Stimulated activated CD8-positive, alpha-beta memory T cell treated with anti-CD3 and anti-CD28 coated beads, Interleukin-2, amount 100 ng/mL, for 48 hours (primary cell): ENCODE measurements at regions not wholly inside any gene's neighbourhood (a gene's known extent, or its start where the extent isn't known, plus 50 kb on each side); places are given as distances from the start of the nearest gene placed in this dataset.
"Not testable (repeated sequence)": the region's sequence is repeated elsewhere in the genome, so short reads cannot be mapped to it uniquely, and the experiment has no call there.

ENCODE experiments used
- DNase-seq, 2 donors: peaks; one replicate each; pipeline ENCODE4 v3.0.0-alpha.2; 2020; ENCODE audit warnings: low read depth in 2 of 2

DNA sequence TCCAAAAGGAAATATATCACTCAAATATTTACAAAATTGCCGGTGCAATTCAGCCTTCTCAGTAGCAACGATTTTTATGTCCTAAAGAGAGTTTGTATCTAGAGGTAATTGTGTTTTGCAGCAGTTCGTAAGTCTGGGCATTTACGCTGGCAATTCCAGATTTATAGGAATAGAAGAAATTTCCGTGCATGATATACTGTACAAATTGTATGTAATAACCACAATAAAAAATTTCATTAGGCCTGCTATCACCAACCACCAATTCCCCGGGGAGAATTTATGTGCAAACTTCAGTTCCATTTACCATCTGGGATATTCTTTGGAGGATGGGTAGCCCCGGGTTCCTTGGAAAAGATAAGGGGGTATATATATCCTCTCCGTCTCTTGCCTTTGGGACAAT is 401.5 kb downstream of the TMEM114 start:
- no peak for DNase-seq

DNA sequence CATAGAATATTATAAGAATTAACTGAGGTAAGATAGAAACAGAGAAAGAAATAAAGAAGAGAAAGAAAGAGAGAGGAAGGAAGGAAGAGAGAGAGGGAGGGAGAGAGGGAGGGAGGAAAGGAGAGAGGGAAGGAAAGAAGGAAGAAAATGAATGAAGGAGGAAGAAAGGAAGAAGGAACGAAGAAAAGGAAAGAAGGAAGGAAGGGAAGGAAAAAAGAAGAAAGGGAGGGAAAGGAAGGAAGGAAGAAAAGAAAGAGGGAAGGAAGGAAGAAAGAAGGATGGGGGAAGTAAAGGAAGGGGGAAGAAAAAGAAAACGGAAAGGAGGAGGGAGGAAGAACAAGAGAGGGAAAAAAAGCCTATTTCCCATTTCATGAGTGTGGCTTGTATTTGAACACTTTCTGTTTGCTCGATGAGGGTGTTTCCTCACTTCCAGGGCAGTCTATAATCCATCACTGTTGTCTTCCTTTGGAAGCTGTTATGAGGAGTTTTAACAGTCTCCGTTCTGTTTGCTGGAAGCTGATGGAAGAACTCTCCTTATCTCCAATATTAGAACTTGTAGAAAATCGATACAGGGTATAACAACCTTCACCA is 402.4 kb downstream of the TMEM114 start:
- no peak for DNase-seq

DNA sequence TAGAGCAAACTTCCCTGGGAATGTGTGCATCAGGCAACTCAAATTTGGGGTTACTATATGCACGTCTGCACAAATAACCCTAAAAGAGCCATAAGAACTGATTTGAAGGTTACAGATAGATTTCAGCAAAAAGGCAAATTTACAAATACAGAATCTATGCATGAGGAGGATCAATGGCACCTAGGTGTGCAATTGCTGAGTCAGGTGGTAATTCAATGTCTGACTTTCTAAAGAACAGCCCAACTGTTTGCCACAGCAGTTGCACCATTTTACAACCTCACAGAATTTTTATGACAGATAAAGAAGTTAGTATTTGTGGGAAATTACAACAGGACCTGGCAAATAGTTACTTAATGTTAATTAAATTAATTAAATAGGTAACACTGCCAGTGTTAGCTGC is 405.5 kb downstream of the TMEM114 start:
- no peak for DNase-seq

DNA sequence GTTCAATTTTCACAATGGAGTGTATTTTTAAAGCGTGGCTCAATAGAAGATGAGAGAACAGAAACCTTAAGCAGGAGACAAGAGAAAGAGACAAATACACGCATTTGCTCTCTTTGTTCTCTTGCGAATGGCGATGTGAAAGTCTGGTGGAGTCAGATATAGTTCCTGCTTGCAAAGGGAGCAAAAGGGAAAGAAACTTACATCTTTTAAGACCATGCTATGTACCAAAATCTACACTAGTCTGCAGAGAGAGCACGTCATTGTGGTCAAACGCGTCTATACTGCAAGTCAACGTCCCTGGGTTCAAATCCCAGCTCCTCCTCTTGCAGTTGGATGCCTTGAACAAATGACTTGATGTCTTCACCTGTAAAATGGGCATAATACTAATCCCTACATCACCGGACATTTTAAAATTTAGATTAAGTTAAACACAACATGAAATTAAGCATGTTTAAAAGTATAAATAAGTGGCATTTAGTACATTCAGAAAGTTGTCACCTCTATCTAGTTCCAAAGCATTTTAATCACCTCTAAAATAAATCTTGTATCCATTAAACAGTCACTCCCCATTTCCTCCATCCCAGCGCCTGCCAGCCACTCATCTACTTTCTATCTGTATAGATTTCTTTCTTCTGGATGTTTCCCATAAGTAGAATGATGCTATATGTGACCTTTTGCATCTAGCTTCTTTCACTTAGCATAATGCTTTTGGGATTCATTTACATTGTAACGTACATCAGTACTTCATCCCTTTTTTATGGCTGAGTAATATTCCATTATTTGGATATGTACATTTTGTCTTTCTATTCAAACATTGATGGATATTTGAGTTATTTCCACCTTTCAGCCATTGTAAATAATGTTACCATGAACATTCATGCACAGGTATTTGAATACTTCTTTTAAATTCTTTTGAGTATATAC is 406.9 kb downstream of the TMEM114 start:
- DNase-seq, result no peak

DNA sequence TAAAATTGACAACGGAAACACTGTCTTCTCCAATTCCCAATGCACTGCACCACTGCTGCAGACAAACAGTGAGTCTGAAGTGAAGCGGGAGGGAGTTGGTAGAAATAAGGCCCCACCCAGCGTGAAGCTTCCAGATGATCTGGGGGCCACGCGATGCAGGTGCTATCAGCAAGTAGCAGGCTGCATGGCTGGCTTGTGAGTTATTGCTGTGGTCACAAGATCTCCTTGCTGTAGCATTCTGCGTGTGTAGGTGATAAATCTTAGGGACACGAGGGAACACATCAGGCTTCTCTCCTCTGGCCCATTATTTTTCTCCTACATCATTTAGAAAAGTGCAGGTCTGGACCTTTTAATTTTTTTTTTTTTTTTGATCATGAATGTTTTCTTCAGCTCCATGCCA is 407.6 kb downstream of the TMEM114 start:
- DNase-seq, result no peak

DNA sequence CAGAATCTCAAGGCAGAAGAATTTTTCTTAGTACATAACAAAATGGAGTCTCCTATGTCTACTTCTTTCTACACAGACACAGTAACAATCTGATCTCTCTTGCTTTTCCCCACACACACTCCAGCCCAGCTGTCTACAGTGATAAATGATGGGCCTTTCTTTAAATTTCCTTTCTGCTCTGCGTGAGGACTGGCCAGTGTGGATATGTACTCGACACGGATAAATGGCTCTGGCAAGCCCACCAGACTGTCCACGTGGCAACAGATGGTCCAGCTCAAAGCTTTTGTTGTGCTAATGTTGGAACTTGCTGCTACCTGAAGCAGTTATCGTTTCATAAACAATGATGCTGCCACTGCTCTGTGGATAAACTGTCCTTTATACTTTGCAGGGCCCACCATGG is 410.7 kb downstream of the TMEM114 start:
- DNase-seq, result no peak

DNA sequence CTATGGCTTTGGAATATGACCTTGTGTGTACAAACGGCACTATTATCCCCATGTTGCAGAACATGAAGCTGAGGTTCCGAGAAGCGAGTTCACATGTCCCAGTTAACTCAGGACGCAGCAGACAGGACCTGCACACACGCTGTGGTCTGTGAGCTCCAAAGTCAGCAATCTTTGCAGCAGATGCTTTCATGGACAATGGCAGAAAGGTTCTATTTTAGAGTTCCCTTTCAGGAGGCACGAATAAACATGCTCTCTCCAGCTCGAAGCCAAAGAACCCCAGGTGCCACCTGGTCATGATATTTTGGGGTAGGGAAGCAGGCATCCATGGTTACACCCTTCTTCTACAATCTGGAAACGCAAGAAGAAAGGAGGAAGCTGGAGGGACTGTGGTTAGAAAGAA is 412.0 kb downstream of the TMEM114 start:
- no peak for DNase-seq

DNA sequence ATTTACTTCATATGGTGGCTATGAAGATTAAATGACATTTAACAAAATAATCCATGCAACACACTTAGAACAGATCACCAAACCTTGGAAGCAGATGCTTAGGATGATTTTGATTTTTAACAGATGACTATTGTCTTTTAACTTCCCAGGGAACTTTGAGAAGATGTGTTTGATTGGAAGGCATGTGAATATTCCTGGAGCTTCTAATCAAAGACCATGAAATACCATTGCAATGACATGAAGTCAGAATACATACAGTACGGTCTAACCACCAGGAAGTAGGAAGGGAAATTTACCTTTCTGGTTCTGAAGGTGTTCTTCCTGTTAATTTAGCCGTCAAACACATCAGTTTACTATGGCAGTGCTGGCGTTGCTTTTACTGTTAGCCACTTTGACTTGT is 414.9 kb downstream of the TMEM114 start:
- DNase-seq, result no peak

DNA sequence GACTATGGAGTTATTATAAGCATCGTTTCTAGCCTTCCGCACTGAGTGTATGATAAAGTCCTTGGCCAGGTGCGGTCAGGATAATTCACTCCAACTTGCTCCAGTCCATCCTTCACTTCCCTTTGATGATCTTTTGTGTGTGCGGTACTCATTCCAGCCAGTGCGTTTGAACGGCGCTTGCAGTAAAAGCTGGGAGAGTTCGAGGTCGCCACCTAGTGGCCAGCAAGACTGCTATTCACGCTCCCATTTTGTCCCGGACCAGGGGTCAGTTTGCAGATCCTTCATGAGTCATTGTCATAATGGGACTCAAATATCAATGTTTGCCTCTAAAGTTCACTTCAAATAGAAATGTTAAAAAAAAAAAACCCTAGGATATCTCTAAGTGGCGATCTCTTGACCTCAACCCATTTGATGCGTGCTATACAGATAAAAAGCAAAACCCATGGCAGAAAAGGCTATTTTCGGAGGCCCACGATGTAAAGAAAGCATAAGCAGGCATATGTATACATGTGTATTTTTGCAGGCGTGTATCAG is 417.1 kb downstream of the TMEM114 start:
- DNase-seq, result peak; percentile 4 to 26

DNA sequence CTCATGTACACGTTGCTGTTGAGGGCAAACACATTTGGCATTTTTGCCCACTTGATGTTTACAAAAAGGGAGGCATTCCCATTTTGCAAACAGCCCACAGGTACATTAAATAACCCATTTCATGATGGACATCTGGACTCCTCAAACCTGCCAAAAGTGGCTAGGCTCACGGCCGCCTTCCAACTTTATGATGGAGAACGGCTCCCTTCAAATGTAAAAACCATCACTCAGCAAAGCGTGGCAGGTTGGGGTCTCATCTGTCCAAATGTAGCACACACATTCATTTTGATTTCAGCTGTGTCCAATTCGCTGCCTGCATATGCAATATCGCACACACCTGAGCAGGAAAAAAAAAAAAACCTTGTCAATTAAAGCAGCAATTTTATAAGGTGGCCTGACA is 417.8 kb downstream of the TMEM114 start:
- DNase-seq, result no peak

DNA sequence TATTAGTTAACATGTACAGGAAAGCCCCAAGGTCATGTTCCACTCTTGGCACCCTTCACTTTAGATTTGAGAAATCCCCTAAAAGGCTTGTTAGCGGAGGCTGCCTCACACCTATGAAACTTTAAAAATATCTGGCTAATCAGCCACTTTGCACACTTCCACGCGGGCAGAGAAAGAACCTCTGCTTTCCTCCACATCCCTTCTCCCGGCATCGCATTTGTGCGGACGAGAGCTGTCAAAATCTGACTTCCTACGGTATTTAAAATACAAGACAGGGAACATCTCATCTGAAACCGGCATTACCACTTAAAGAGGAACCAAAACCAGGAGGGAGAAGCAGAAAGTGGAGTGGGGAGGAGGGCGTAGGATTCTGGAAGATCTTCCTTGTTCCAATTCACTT is 422.3 kb downstream of the TMEM114 start:
- DNase-seq, result no peak

DNA sequence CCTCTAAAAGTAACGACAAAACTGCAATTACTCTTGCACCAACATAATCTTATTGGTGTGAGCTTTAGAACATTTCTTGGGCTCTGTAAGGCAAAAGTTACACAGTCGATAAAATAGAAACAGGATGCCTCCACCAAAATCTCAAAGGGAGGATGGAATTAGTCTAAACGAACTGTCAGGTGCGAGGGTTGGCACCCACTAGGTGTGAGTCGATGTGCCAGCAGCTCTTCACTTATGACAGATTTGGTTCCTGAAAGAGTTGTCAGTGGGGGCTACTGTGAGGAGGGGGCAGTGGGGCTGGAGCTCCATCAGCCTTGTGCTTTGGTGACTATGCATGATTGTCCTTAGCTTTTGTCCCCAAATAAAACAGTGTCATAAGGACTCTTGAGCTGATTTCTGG is 422.9 kb downstream of the TMEM114 start:
- DNase-seq, result no peak

DNA sequence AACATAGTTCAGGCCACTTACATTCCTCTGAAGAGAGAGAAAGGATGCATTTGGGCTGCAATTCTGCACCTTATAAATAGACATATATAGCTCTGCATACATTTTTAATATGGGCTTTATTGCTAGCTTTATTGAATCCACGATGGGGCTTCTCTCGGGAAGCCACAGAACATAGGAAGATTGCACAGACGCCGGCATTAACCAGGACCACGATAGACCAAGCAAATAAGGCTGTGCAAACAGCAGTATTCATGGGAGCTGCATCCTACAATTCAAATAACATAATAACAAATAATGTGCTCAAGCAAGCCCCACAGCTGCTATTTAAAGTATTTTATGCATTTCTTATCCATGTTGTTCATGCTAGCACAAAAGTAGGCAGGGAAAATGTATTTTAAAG is 432.3 kb downstream of the TMEM114 start:
- no peak for DNase-seq

DNA sequence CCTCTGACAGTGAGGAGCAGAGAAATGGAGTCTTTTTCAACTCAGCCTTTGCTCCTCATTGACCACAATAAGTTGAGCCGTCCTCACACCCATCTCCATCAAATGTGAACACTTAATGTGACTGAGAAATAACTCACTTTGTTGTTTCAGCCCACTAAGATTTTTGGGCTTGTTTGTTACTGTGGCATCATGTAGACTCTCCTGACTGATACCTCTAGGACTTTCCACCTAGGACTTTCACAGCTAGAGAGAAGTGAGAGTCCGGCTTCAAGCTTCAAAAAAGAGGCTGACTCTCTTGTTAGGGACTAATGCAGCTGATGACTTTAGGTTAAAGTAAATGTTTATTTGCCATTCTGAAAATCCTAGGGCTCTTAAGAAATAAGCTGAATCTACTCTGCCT is 435.0 kb downstream of the TMEM114 start:
- DNase-seq, result no peak

DNA sequence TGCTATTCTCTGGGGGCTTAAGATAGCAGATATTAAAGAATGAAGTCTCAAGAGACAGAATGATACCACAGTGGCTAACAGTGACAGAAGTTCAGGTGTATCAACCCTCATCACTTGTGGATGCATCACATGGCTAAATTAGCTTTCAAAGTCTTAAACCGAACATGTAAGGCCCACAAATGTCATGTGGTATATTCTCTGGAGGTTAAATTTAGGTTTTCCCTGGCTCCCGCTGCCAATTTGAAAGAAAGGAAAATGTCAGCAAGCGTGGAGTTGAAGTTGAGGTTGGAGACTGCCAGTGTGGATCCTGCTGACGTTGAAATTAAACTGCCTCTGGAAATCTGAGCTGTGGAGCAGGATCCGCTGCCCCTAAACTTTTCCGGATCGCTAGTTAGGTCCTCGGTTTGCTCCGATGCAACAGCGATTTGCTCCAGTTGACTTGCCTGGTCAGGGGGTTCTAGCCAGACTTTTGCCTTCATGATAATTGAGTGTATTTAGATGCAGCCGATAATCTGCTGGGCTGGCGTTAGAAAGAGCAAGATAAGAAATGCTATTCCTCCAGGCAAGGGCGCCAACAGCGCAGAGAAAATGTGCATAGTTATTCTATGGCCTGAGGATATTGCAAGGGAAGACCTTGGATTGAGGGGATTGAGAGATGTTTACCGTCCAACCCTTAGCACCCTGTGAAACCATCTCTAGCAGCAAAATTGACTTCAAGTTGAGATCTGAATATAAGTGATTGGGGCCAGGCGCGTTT is 443.9 kb downstream of the TMEM114 start:
- DNase-seq, result no peak

DNA sequence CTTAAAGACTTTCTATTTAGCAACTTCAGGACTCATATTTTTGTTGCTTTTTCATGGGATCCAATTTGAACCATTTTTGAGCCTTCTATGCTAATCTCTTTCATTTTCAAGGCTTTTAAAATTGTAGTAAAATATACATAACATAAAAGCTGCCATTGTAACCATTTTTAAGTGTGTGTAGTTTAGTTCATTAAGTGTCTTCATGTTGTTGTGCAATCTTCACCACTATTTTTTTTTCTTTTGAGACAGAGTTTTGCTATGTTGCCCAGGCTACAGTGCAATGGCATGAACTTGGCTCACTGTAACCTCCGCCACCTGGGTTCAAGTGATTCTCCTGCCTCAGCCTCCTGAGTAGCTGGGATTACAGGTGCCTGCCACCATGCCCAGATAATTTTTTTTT is 451.6 kb downstream of the TMEM114 start:
- no peak for DNase-seq

DNA sequence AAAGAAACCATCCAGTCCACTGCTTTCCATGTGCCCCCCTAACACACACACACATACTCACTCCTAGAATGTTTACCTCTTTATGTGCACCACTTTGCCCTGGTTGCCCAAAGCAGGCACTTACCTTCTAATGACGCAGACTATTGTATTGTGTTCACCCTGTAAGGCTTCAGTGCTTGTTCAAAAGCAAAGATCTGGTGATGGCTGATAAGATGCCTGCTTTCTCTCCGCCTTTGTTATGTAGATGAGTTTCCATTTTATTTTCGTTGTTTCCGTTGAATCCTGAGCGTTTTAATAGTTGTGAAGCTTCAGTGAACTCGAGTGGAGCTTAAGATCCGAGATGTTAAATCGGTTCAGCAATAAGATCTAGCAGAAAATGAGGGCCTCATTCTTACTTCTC is 452.7 kb downstream of the TMEM114 start:
- DNase-seq, result no peak

DNA sequence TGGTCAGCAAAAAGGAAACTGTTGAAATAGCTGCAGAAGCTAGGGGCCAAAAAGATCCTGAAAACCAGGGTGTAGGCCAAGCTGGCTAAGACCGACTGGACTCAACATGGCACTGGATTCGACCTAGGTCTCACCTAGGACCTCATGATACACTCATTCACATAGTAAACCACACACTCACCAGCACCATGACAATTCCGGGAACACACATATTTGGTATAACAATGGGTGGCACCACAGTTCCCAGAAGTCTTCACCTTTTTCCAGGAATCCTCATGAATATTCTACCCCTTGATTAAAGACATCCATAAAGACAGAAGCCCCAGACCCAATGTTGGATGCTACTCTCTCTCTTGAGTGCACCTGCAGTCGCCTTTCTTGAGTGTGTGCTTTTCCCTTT is 460.1 kb downstream of the TMEM114 start:
- no peak for DNase-seq

DNA sequence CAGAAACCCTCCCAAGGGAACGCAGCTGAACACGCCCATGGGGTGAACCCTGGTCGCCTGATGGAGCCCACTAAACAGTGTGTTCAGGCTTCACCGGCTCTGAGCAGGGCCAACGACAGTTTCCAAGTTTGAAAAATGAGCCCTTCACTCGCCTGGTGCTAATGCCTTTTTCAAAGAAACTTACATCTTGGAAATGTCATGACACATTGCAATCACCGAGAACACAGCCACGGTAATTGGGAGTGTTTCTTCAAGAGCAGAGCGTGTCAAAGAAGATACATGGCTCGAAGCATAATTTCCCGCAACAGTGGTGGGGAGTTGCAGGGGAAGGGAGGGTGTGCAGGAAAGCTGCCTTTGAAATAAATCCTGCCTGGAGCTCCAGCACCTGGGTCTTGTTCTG is 463.2 kb downstream of the TMEM114 start:
- no peak for DNase-seq

DNA sequence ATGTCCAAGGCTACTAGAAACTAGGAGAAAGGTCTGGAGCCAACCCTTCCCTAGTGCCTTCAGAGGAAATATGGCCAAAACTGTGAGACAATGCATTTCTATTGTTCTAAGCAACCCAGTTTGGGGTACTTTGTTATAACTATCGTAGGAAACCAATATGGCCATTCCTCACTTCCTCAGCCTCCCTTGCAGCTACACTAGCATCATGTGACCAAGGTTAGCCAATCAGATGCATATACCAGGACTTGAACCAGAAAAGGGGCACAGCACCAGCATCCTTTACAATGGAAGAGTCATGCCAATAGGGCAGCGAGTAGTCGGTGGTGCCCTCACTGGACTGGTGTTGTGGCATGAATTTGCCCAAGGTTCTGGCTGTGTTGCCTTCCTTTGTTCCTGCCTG is 464.0 kb downstream of the TMEM114 start:
- no peak for DNase-seq

DNA sequence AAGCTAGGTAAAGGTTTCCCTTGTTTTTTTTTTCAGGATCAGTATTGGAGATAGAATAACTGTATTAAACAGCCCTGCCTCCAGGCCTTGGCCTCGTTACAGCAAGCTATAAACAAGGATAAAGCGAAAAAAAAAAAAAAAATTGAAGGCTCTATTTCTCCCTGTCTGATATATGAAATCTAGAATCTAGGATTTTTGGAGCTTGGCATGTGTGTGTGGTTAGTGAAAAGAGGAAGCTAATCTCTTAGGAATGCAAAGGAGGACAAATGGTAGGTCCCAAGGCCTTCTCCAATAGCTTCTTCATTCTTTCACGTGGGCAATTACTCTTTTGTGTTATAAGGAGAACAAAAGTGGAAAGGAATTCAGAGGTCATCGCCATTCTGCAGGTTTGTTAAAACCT is 470.3 kb downstream of the TMEM114 start:
- DNase-seq, result no peak

DNA sequence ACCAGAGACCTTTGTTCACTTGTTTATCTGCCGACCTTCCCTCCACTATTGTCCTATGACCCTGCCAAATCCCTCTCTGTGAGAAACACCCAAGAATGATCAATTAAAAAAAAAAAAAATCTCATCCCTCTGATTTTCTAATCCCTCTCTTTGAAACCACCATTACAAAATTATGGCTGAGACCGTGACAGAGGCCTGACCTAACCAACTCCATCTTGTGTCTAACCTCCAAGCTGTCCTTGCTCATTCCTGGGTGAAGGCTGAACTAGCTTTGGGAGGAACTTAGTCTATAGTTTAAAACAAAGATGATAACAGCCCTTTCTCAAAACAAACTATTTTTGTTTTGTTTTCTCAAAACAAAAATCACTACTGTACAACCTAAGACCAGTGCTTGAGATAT is 474.5 kb downstream of the TMEM114 start:
- no peak for DNase-seq

DNA sequence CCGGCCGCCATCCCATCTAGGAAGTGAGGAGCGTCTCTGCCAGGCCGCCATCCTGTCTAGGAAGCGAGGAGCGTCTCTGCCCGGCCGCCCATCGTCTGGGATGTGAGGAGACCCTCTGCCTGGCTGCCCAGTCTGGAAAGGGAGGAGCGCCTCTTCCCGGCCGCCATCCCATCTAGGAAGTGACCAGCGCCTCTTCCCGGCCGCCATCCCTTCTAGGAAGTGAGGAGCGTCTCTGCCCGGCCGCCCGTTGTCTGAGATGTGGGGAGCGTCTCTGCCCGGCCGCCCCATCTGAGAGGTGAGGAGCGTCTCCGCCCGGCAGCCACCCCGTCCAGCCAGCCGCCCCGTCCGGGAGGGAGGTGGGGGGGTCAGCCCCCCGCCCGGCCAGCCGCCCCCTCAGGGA is 475.4 kb downstream of the TMEM114 start:
- not testable (repeated sequence) for DNase-seq
